ENCODE measurements at regions not wholly inside any gene's neighbourhood (a gene's known extent, or its start where the extent isn't known, plus 50 kb on each side); places are given as distances from the start of the nearest gene placed in this dataset.

DNA sequence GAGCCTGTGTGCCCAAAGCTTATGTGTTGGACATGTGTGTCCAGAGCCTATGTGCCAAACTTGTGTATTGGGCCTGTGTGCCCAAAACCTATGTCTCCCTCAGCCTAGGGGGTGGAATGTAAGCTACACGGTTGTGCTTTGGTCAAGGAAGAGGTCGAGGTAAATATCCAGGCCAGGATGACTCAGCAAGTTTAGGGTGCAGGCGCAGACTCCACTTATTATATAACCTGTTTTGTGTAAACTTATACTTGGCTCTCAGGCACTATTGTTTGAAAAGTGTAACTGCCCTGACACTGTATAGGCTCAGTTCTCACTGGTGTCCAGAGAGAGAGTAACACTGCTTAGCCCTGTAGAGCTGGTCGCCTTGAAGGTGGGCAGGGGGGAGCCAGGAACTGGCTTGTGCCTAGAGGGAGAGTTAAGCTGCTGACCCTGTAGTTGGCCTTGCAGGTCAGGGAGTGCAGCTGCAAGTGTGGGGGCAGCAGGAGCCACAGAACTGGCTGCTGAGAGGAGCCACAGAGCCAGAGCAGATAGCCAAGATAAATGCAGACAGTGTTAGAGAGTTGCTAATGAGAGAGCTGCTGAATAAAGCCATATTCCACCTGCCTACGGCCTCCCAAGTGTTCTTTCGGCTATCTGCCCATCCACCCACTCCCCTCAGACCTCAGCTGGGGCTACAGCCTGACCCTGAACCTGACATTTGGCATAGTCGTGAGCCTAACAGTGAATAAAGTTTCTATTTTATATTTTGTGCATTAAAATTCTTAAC, 517.2 kb upstream of the SLITRK1 start:
- TF ChIP-seq NFYA (IDR thresholded peaks at IDR 0.05; ENCODE audit: borderline replicate concordance, low read depth, low read length): no peak
- no peak for TF ChIP-seq RAD51 (IDR thresholded peaks at IDR 0.05)
- TF ChIP-seq YY1 (IDR thresholded peaks at IDR 0.05; ENCODE audit: low read depth, low read length): no peak
- TF ChIP-seq RAD21 (IDR thresholded peaks at IDR 0.05; ENCODE audit: insufficient read depth, low read depth, low read length): no peak
- TF ChIP-seq, protein P1, sequence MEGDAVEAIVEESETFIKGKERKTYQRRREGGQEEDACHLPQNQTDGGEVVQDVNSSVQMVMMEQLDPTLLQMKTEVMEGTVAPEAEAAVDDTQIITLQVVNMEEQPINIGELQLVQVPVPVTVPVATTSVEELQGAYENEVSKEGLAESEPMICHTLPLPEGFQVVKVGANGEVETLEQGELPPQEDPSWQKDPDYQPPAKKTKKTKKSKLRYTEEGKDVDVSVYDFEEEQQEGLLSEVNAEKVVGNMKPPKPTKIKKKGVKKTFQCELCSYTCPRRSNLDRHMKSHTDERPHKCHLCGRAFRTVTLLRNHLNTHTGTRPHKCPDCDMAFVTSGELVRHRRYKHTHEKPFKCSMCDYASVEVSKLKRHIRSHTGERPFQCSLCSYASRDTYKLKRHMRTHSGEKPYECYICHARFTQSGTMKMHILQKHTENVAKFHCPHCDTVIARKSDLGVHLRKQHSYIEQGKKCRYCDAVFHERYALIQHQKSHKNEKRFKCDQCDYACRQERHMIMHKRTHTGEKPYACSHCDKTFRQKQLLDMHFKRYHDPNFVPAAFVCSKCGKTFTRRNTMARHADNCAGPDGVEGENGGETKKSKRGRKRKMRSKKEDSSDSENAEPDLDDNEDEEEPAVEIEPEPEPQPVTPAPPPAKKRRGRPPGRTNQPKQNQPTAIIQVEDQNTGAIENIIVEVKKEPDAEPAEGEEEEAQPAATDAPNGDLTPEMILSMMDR (IDR thresholded peaks at IDR 0.05 in 2 of 3, conservative IDR thresholded peaks at IDR 0.05 in 1 of 3; ENCODE audit: control insufficient read depth in 2 of 3, extremely low read depth in 1 of 3, insufficient read depth in 1 of 3, low read depth in 3 of 3, low read length in 3 of 3): no peak
- TF ChIP-seq, protein P2, sequence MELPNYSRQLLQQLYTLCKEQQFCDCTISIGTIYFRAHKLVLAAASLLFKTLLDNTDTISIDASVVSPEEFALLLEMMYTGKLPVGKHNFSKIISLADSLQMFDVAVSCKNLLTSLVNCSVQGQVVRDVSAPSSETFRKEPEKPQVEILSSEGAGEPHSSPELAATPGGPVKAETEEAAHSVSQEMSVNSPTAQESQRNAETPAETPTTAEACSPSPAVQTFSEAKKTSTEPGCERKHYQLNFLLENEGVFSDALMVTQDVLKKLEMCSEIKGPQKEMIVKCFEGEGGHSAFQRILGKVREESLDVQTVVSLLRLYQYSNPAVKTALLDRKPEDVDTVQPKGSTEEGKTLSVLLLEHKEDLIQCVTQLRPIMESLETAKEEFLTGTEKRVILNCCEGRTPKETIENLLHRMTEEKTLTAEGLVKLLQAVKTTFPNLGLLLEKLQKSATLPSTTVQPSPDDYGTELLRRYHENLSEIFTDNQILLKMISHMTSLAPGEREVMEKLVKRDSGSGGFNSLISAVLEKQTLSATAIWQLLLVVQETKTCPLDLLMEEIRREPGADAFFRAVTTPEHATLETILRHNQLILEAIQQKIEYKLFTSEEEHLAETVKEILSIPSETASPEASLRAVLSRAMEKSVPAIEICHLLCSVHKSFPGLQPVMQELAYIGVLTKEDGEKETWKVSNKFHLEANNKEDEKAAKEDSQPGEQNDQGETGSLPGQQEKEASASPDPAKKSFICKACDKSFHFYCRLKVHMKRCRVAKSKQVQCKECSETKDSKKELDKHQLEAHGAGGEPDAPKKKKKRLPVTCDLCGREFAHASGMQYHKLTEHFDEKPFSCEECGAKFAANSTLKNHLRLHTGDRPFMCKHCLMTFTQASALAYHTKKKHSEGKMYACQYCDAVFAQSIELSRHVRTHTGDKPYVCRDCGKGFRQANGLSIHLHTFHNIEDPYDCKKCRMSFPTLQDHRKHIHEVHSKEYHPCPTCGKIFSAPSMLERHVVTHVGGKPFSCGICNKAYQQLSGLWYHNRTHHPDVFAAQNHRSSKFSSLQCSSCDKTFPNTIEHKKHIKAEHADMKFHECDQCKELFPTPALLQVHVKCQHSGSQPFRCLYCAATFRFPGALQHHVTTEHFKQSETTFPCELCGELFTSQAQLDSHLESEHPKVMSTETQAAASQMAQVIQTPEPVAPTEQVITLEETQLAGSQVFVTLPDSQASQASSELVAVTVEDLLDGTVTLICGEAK (IDR thresholded peaks at IDR 0.05; ENCODE audit: borderline replicate concordance): no peak
- TF ChIP-seq FOXM1 (IDR thresholded peaks at IDR 0.05; ENCODE audit: low read depth, low read length): no peak
- no peak for TF ChIP-seq SIX5 (IDR thresholded peaks at IDR 0.05; ENCODE audit: low read depth, low read length, severe bottlenecking)
- TF ChIP-seq, protein P3, sequence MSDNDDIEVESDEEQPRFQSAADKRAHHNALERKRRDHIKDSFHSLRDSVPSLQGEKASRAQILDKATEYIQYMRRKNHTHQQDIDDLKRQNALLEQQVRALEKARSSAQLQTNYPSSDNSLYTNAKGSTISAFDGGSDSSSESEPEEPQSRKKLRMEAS (IDR thresholded peaks at IDR 0.05; ENCODE audit: low read depth, low read length): no peak
- no peak for TF ChIP-seq NR2C1 (IDR thresholded peaks at IDR 0.05)
- TF ChIP-seq CHD1 (IDR thresholded peaks at IDR 0.05; ENCODE audit: low read depth, low read length): no peak
- no peak for TF ChIP-seq SREBF2 (IDR thresholded peaks at IDR 0.05; ENCODE audit: low read length)
- TF ChIP-seq, protein P4, sequence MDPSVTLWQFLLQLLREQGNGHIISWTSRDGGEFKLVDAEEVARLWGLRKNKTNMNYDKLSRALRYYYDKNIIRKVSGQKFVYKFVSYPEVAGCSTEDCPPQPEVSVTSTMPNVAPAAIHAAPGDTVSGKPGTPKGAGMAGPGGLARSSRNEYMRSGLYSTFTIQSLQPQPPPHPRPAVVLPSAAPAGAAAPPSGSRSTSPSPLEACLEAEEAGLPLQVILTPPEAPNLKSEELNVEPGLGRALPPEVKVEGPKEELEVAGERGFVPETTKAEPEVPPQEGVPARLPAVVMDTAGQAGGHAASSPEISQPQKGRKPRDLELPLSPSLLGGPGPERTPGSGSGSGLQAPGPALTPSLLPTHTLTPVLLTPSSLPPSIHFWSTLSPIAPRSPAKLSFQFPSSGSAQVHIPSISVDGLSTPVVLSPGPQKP (IDR thresholded peaks at IDR 0.05; ENCODE audit: low read depth, low read length): no peak
